ENCODE measurements at regions not wholly inside any gene's neighbourhood (a gene's known extent, or its start where the extent isn't known, plus 50 kb on each side); places are given as distances from the start of the nearest gene placed in this dataset.

GRCh38 chr12:17571047-17571446 is 518.9 kb downstream of the RERGL start:
- no peak for TF ChIP-seq CTCF (IDR thresholded peaks at IDR 0.05)
- no peak for TF ChIP-seq EZH2 (IDR thresholded peaks at IDR 0.05; ENCODE audit: borderline replicate concordance, insufficient read depth, low read depth, low read length, poor library complexity, severe bottlenecking)

Data from B cell (primary cell).